ENCODE measurements at regions not wholly inside any gene's neighbourhood (a gene's known extent, or its start where the extent isn't known, plus 50 kb on each side); places are given as distances from the start of the nearest gene placed in this dataset.

DNA sequence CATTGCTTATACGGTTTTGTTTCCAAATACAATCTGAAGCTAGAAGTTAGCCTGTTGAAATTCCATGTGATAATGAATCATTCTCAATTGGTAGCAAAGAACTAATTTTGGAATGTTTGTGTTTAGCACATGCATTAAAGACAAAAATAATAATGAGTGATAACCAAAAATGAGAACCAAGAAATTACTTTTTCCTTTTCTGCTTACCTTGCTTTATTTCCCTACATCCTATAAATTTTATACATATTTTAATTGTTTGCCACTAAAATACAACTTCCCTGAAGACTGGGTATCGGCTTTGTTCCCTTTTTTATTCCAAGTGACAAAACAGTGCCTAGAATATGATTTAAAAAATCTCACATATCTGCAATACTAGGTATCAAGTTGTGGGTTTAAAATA is 203.8 kb upstream of the TACR3 start:
- TF ChIP-seq, protein P1, sequence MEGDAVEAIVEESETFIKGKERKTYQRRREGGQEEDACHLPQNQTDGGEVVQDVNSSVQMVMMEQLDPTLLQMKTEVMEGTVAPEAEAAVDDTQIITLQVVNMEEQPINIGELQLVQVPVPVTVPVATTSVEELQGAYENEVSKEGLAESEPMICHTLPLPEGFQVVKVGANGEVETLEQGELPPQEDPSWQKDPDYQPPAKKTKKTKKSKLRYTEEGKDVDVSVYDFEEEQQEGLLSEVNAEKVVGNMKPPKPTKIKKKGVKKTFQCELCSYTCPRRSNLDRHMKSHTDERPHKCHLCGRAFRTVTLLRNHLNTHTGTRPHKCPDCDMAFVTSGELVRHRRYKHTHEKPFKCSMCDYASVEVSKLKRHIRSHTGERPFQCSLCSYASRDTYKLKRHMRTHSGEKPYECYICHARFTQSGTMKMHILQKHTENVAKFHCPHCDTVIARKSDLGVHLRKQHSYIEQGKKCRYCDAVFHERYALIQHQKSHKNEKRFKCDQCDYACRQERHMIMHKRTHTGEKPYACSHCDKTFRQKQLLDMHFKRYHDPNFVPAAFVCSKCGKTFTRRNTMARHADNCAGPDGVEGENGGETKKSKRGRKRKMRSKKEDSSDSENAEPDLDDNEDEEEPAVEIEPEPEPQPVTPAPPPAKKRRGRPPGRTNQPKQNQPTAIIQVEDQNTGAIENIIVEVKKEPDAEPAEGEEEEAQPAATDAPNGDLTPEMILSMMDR (IDR thresholded peaks at IDR 0.05; ENCODE audit: insufficient read depth, low read depth, low read length), result no peak
- TF ChIP-seq EZH2 (IDR thresholded peaks at IDR 0.05; ENCODE audit: insufficient read depth, low read length), result no peak
